GM12878 (cell line): ENCODE measurements at regions not wholly inside any gene's neighbourhood (a gene's known extent, or its start where the extent isn't known, plus 50 kb on each side); places are given as distances from the start of the nearest gene placed in this dataset.

Source experiments
- ATAC-seq: fragments of 200-7000 bp; cut with Tn5 transposase; 3 replicates; pipeline ENCODE4 v1.9.1; 2020; ENCODE audit warnings: mild to moderate bottlenecking, moderate library complexity
- BruUV-seq: library from RNA; stranded (reverse); fragments of 400-500 nt; replicated peaks from 2 replicates; lab custom pipeline; 2021; lab: Mats Ljungman, UMichigan
- CTCF ChIA-PET: fragments of 300-600 bp; sonication (Branson Sonifier 250); formaldehyde crosslinking; extraction: SDS; loops from one replicate; lab custom pipeline; 2021; ENCODE audit warnings: inconsistent platforms; lab: Yijun Ruan, JAX
- POLR2A ChIA-PET: fragments of 350-600 bp; formaldehyde crosslinking; extraction: SDS; loops from one replicate; lab custom pipeline; 2021; ENCODE audit warnings: inconsistent platforms; lab: Charles Lee
- RAD21 ChIA-PET: fragments of 300-600 bp; sonication (Branson Sonifier 250); formaldehyde crosslinking; loops from one replicate; lab custom pipeline; 2023; ENCODE audit warnings: antibody characterized with exemption; ENCODE audit not compliant: unreplicated experiment; lab: Charles Lee
- SMC1A ChIA-PET: fragments of 300-600 bp; sonication (Branson Sonifier 250); formaldehyde crosslinking; loops from one replicate; lab custom pipeline; 2023; ENCODE audit not compliant: unreplicated experiment, uncharacterized antibody; lab: Charles Lee
- DNase-seq: peaks from one replicate; pipeline ENCODE4 v3.0.0-alpha.2; 2011; ENCODE audit warnings: low read depth, low spot score
- FAIRE-seq: peaks from 3 replicates; lab custom pipeline; 2011; peaks lifted over from hg19 to GRCh38; lab: Jason Lieb, UNC
- H2AFZ ChIP-seq: 2 replicates; pipeline ENCODE4 v1.6.0; 2011; ENCODE audit warnings: low read depth, low read length, control low read depth; ENCODE audit not compliant: control insufficient read depth
- H3K27ac ChIP-seq: 2 replicates; pipeline ENCODE4 v1.5.1; 2011; ENCODE audit warnings: control low read depth; ENCODE audit not compliant: control insufficient read depth, insufficient read depth
- H3K27me3 ChIP-seq, 2 experiments: replicated peaks in 1 of 2; 2 replicates each; pipeline versions ENCODE4 v1.6.0 to v1.6.1; 2011; ENCODE audit warnings: low read length in 1 of 2; ENCODE audit not compliant: control insufficient read depth in 2 of 2, insufficient read depth in 2 of 2
- H3K36me3 ChIP-seq, 2 experiments: 2 replicates each; pipeline ENCODE4 v1.5.1; 2011; ENCODE audit warnings: low read length in 1 of 2; ENCODE audit not compliant: control insufficient read depth in 2 of 2, insufficient read depth in 2 of 2
- H3K4me1 ChIP-seq: 2 replicates; pipeline ENCODE4 v1.6.1; 2011; ENCODE audit warnings: mild to moderate bottlenecking, low read length, moderate library complexity, mixed read lengths; ENCODE audit not compliant: control insufficient read depth, insufficient read depth
- H3K4me2 ChIP-seq: 2 replicates; pipeline ENCODE4 v1.6.0; 2011; ENCODE audit warnings: control low read depth; ENCODE audit not compliant: control insufficient read depth, insufficient read depth
- H3K4me3 ChIP-seq: fragments of 200-600 bp; sonication (generic); 2 replicates; pipeline ENCODE4 v1.5.1; 2016
- H3K79me2 ChIP-seq: 2 replicates; pipeline ENCODE4 v1.6.0; 2011; ENCODE audit warnings: low read length; ENCODE audit not compliant: control insufficient read depth, insufficient read depth
- H3K9ac ChIP-seq: 2 replicates; pipeline ENCODE4 v1.8.0; 2011; ENCODE audit warnings: low read length, control low read depth, mixed read lengths; ENCODE audit not compliant: control insufficient read depth, insufficient read depth
- H3K9me3 ChIP-seq: replicated peaks from 3 replicates; pipeline ENCODE4 v1.5.1; 2011; ENCODE audit warnings: mild to moderate bottlenecking, low read length; ENCODE audit not compliant: control insufficient read depth, insufficient read depth
- H4K20me1 ChIP-seq: 2 replicates; pipeline ENCODE4 v1.6.0; 2011; ENCODE audit not compliant: control insufficient read depth, insufficient read depth
- CBX5 ChIP-seq: sonication (generic); IDR thresholded peaks from 2 replicates; pipeline ENCODE4 v1.6.1; 2016; ENCODE audit warnings: low read depth, moderate library complexity, mild to moderate bottlenecking, inconsistent platforms
- FOXM1 ChIP-seq: IDR thresholded peaks from 2 replicates; pipeline ENCODE4 v1.6.1; 2012; ENCODE audit warnings: low read depth, mild to moderate bottlenecking, inconsistent platforms, low read length, moderate library complexity
- GABPA ChIP-seq: IDR thresholded peaks from 2 replicates; pipeline ENCODE4 v1.6.1; 2014; ENCODE audit warnings: antibody characterized with exemption, low read depth, mild to moderate bottlenecking, inconsistent platforms
- IRF5 ChIP-seq: fragments of 450-650 bp; IDR thresholded peaks from 2 replicates; pipeline ENCODE4 v1.6.1; 2017; ENCODE audit warnings: borderline replicate concordance
- LARP7 ChIP-seq: fragments of 450-650 bp; IDR thresholded peaks from 2 replicates; pipeline ENCODE4 v1.6.1; 2017; ENCODE audit warnings: mild to moderate bottlenecking
- POLR2A ChIP-seq: IDR thresholded peaks from 2 replicates; pipeline ENCODE4 v1.6.1; 2011; ENCODE audit warnings: low read depth, mild to moderate bottlenecking, low read length
- SKIL ChIP-seq: fragments of 450-650 bp; IDR thresholded peaks from 2 replicates; pipeline ENCODE4 v1.6.1; 2017; ENCODE audit warnings: mild to moderate bottlenecking, low read depth, inconsistent platforms; ENCODE audit not compliant: poor library complexity, severe bottlenecking
- STAT1 ChIP-seq: fragments of 450-650 bp; conservative IDR thresholded peaks from 2 replicates; pipeline ENCODE4 v1.6.1; 2014; ENCODE audit warnings: antibody characterized with exemption, mild to moderate bottlenecking
- TARDBP ChIP-seq: IDR thresholded peaks from 2 replicates; pipeline ENCODE4 v1.6.1; 2016; ENCODE audit warnings: borderline replicate concordance
- ZBTB40 ChIP-seq: fragments of 450-650 bp; IDR thresholded peaks from 2 replicates; pipeline ENCODE4 v1.6.1; 2016; ENCODE audit warnings: mild to moderate bottlenecking, moderate library complexity, borderline replicate concordance
- WGBS: methylation state at CpG from one replicate; pipeline ENCODE4 v1.1.6; 2016; ENCODE audit warnings: low lambda C conversion rate; ENCODE audit not compliant: insufficient replicate concordance, insufficient coverage; ENCODE audit errors: missing lambda C conversion rate; 5-methylcytosine and 5-hydroxymethylcytosine counted together
- in situ Hi-C: fragments of 300-500 bp; cut with MboI; formaldehyde crosslinking; loops from 9 replicates; pipeline ENCODE4 v1.14.3; 2018; ENCODE audit warnings: mixed read lengths
- intact Hi-C: fragments of 100-400 bp; cut with micrococcal nuclease; formaldehyde crosslinking; loops from one replicate; pipeline ENCODE4 v1.14.2; 2022; ENCODE audit not compliant: unreplicated experiment

- ChIA-PET SMC1A (no interaction called here), POLR2A (no interaction called here), CTCF (no interaction called here), RAD21 (no interaction called here)
- TF ChIP-seq CBX5 (no peak), FOXM1 (no peak)
- no peaks in the 10 kb centered on the region for H3K9me3 ChIP-seq
- FAIRE-seq, result no peak
- H3K9ac ChIP-seq, result no peak overlapping the region
- no peaks in the 10 kb centered on the region for H3K4me1 ChIP-seq
- no peaks in the 10 kb centered on the region for H4K20me1 ChIP-seq
- no peak overlapping the region for H2AFZ ChIP-seq
- in situ Hi-C loops (no loop called here), intact Hi-C loops (no loop called here)
- BruUV-seq, result no TSS peak
- H3K36me3 ChIP-seq, result no peaks in the 10 kb centered on the region
- no peak overlapping the region for H3K4me2 ChIP-seq
- H3K4me3 ChIP-seq, result no peak overlapping the region
- DNase-seq, result no peak
- H3K27me3 ChIP-seq, result no peaks in the 10 kb centered on the region
- no peak overlapping the region for H3K27ac ChIP-seq
- ATAC-seq, result no peak
- no peaks in the 10 kb centered on the region for H3K79me2 ChIP-seq
Observed at GRCh38 chr11:122037911-122038310, 78.1 kb downstream of the BLID start.

- Histone ChIP-seq H2AFZ (no peak overlapping the region), H3K9ac (no peak overlapping the region), H3K4me3 (no peak overlapping the region), H3K79me2 (no peaks in the 10 kb centered on the region), H3K27me3 (no peaks in the 10 kb centered on the region), H3K9me3 (no peaks in the 10 kb centered on the region), H3K27ac (no peak overlapping the region), H3K4me1 (no peaks in the 10 kb centered on the region), H4K20me1 (no peaks in the 10 kb centered on the region), H3K36me3 (no peaks in the 10 kb centered on the region), H3K4me2 (no peak overlapping the region)
- SMC1A ChIA-PET, result no interaction called here
- POLR2A ChIA-PET, result no interaction called here
- CTCF ChIA-PET, result no interaction called here
- TF ChIP-seq ZBTB40, result no peak
- TF ChIP-seq SKIL, result no peak
- no peak for TF ChIP-seq GABPA
- TF ChIP-seq POLR2A, result no peak
- no peak for TF ChIP-seq STAT1
- no peak for TF ChIP-seq LARP7
- no peak for TF ChIP-seq TARDBP
- no peak for TF ChIP-seq IRF5
- DNase-seq (no peak), FAIRE-seq (no peak), ATAC-seq (no peak)
- in situ Hi-C loops (no loop called here), intact Hi-C loops (no loop called here)
- WGBS, result 31% methylated on average over 6 of the region's 6 CpGs
- RAD21 ChIA-PET, result no interaction called here
- no TSS peak for BruUV-seq
Observed at GRCh38 chr11:122036493-122036892, 79.5 kb downstream of the BLID start.
